BLaER1 treated with 17β-estradiol and CSF1 and Interleukin-3, amounts not matched to agents 10 nM and 100 nM (cell line): ENCODE measurements at regions not wholly inside any gene's neighbourhood (a gene's known extent, or its start where the extent isn't known, plus 50 kb on each side); places are given as distances from the start of the nearest gene placed in this dataset.

Experiments
- H3K27ac ChIP-seq, 11 experiments: shearing (Covaris generic); formaldehyde crosslinking; 2 replicates each; pipeline ENCODE4 v1.8.1; 2022
- H3K27me3 ChIP-seq, 11 experiments: shearing (Covaris generic); formaldehyde crosslinking; 2 replicates each; pipeline ENCODE4 v1.8.1; 2022
- H3K36me3 ChIP-seq, 11 experiments: shearing (Covaris generic); formaldehyde crosslinking; 2 replicates each; pipeline ENCODE4 v1.8.1; 2022
- H3K4me1 ChIP-seq, 10 experiments: shearing (Covaris generic); formaldehyde crosslinking; 2 replicates each; pipeline ENCODE4 v1.8.1; 2022
- H3K4me2 ChIP-seq, 11 experiments: shearing (Covaris generic); formaldehyde crosslinking; 2 replicates each; pipeline ENCODE4 v1.8.1; 2022
- H3K4me3 ChIP-seq, 10 experiments: shearing (Covaris generic); formaldehyde crosslinking; 2 replicates each; pipeline ENCODE4 v1.8.1; 2022
- H3K9ac ChIP-seq, 11 experiments: shearing (Covaris generic); formaldehyde crosslinking; 2 replicates each; pipeline ENCODE4 v1.8.1; 2022
- H3K9me3 ChIP-seq, 11 experiments: shearing (Covaris generic); formaldehyde crosslinking; replicated peaks in 1 of 11; 2 replicates each; pipeline ENCODE4 v1.8.1; 2022
- H4K20me1 ChIP-seq, 11 experiments: shearing (Covaris generic); formaldehyde crosslinking; 2 replicates each; pipeline ENCODE4 v1.8.1; 2022
- Cebpa-rat ChIP-seq, 11 experiments: shearing (Covaris generic); IDR thresholded peaks; 2 replicates each; pipeline ENCODE4 v1.8.1; 2022

- Histone ChIP-seq H3K9me3 (no peaks in the 10 kb centered on the region), H3K27ac (no peak overlapping the region)
Measured at GRCh38 chr15:95470997-95471689, 859.4 kb upstream of the NR2F2 start.

GRCh38 chr15:95471690-95472086, 858.8 kb upstream of the NR2F2 start:
- no peaks in the 10 kb centered on the region for H3K4me1 ChIP-seq
- no peak overlapping the region for H3K27ac ChIP-seq
- no peak for TF ChIP-seq Cebpa-rat (IDR thresholded peaks at IDR 0.05)
- H3K4me3 ChIP-seq = no peak overlapping the region
- H4K20me1 ChIP-seq = no peaks in the 10 kb centered on the region; a peak in 1 of 22 replicates
- H3K36me3 ChIP-seq = no peaks in the 10 kb centered on the region
- no peak overlapping the region for H3K9ac ChIP-seq
- peaks cover 0 to 79% (median 0%) of the 10 kb centered on the region in 11 experiments; a peak in 4 of 22 replicates for H3K27me3 ChIP-seq
- no peaks in the 10 kb centered on the region for H3K9me3 ChIP-seq
- H3K4me2 ChIP-seq = no peak overlapping the region

More at GRCh38 chr15:95470997-95471689, 859.4 kb upstream of the NR2F2 start:
- no peaks in the 10 kb centered on the region for H3K36me3 ChIP-seq
- H3K9ac ChIP-seq = no peak overlapping the region
- H3K4me3 ChIP-seq = no peak overlapping the region
- no peaks in the 10 kb centered on the region; a peak in 1 of 22 replicates for H4K20me1 ChIP-seq
- no peak for TF ChIP-seq Cebpa-rat (IDR thresholded peaks at IDR 0.05)
- H3K27me3 ChIP-seq = peaks cover 0 to 80% (median 0%) of the 10 kb centered on the region in 11 experiments; a peak in 4 of 22 replicates
- H3K4me1 ChIP-seq = no peaks in the 10 kb centered on the region
- H3K4me2 ChIP-seq = no peak overlapping the region

GRCh38 chr15:95475067-95475466, 855.4 kb upstream of the NR2F2 start:
- no peak for TF ChIP-seq Cebpa-rat (IDR thresholded peaks at IDR 0.05)
- H3K4me3 ChIP-seq = no peak overlapping the region
- H3K9ac ChIP-seq = no peak overlapping the region
- no peaks in the 10 kb centered on the region for H3K36me3 ChIP-seq
- H3K27ac ChIP-seq = no peak overlapping the region
- no peaks in the 10 kb centered on the region for H3K4me1 ChIP-seq
- H3K27me3 ChIP-seq = peaks cover 0 to 50% (median 0%) of the 10 kb centered on the region in 11 experiments; a peak in 4 of 22 replicates
- H3K4me2 ChIP-seq = no peak overlapping the region
- no peaks in the 10 kb centered on the region for H3K9me3 ChIP-seq
- no peaks in the 10 kb centered on the region for H4K20me1 ChIP-seq

GRCh38 chr15:95479308-95479707, 851.2 kb upstream of the NR2F2 start:
- Histone ChIP-seq H3K4me1 (no peaks in the 10 kb centered on the region), H3K4me2 (no peak overlapping the region), H3K27ac (no peak overlapping the region), H3K27me3 (peaks cover 0 to 16% (median 0%) of the 10 kb centered on the region in 11 experiments; a peak in 4 of 22 replicates), H3K4me3 (no peak overlapping the region), H3K9ac (no peak overlapping the region), H3K9me3 (peaks cover 0 to 7% (median 1%) of the 10 kb centered on the region in 11 experiments; a peak in 15 of 22 replicates), H3K36me3 (no peaks in the 10 kb centered on the region), H4K20me1 (no peaks in the 10 kb centered on the region)
- no peak for TF ChIP-seq Cebpa-rat (IDR thresholded peaks at IDR 0.05)

- Histone ChIP-seq H4K20me1 (no peaks in the 10 kb centered on the region), H3K4me3 (no peak overlapping the region), H3K27me3 (no peaks in the 10 kb centered on the region), H3K4me2 (no peak overlapping the region), H3K9ac (no peak overlapping the region), H3K9me3 (peaks cover 8 to 22% (median 12%) of the 10 kb centered on the region in 11 experiments; a peak in 19 of 22 replicates), H3K4me1 (no peaks in the 10 kb centered on the region), H3K36me3 (no peaks in the 10 kb centered on the region), H3K27ac (no peak overlapping the region)
- TF ChIP-seq Cebpa-rat (IDR thresholded peaks at IDR 0.05) = no peak
Measured at GRCh38 chr15:95485367-95485766, 845.1 kb upstream of the NR2F2 start.

GRCh38 chr15:95486224-95486623, 844.3 kb upstream of the NR2F2 start:
- H3K9ac ChIP-seq = no peak overlapping the region

GRCh38 chr15:95489103-95489502, 841.4 kb upstream of the NR2F2 start:
- Histone ChIP-seq H3K27me3 (no peaks in the 10 kb centered on the region), H4K20me1 (no peaks in the 10 kb centered on the region), H3K4me3 (no peak overlapping the region), H3K4me2 (no peak overlapping the region), H3K27ac (no peak overlapping the region), H3K9ac (no peak overlapping the region), H3K36me3 (no peaks in the 10 kb centered on the region), H3K4me1 (no peaks in the 10 kb centered on the region), H3K9me3 (peaks cover 8 to 17% (median 12%) of the 10 kb centered on the region in 11 experiments; a peak in 19 of 22 replicates)
- no peak for TF ChIP-seq Cebpa-rat (IDR thresholded peaks at IDR 0.05)

More at GRCh38 chr15:95486224-95486623, 844.3 kb upstream of the NR2F2 start:
- TF ChIP-seq Cebpa-rat (IDR thresholded peaks at IDR 0.05) = no peak
- Histone ChIP-seq H3K27ac (no peak overlapping the region), H3K4me1 (no peaks in the 10 kb centered on the region), H4K20me1 (no peaks in the 10 kb centered on the region), H3K27me3 (no peaks in the 10 kb centered on the region), H3K36me3 (no peaks in the 10 kb centered on the region), H3K4me2 (no peak overlapping the region), H3K9me3 (peaks cover 8 to 22% (median 12%) of the 10 kb centered on the region in 11 experiments; a peak in 19 of 22 replicates), H3K4me3 (no peak overlapping the region)

- H3K36me3 ChIP-seq = no peaks in the 10 kb centered on the region
- H3K4me2 ChIP-seq = no peak overlapping the region
- no peak overlapping the region for H3K4me3 ChIP-seq
- H4K20me1 ChIP-seq = no peaks in the 10 kb centered on the region
- no peak overlapping the region for H3K9ac ChIP-seq
- H3K4me1 ChIP-seq = no peaks in the 10 kb centered on the region
- H3K9me3 ChIP-seq = no peaks in the 10 kb centered on the region
- no peaks in the 10 kb centered on the region for H3K27me3 ChIP-seq
- no peak for TF ChIP-seq Cebpa-rat (IDR thresholded peaks at IDR 0.05)
- no peak overlapping the region for H3K27ac ChIP-seq
Measured at GRCh38 chr15:95492388-95493070, 838.0 kb upstream of the NR2F2 start.

- no peak for TF ChIP-seq Cebpa-rat (IDR thresholded peaks at IDR 0.05)
Measured at GRCh38 chr15:95494971-95495541, 835.4 kb upstream of the NR2F2 start.

More at GRCh38 chr15:95494971-95495541, 835.4 kb upstream of the NR2F2 start:
- Histone ChIP-seq H3K27me3 (no peaks in the 10 kb centered on the region), H3K9me3 (no peaks in the 10 kb centered on the region), H3K4me1 (no peaks in the 10 kb centered on the region), H3K4me3 (no peak overlapping the region), H4K20me1 (no peaks in the 10 kb centered on the region), H3K27ac (no peak overlapping the region), H3K4me2 (no peak overlapping the region), H3K36me3 (no peaks in the 10 kb centered on the region), H3K9ac (no peak overlapping the region)
